ENCODE measurements at regions not wholly inside any gene's neighbourhood (a gene's known extent, or its start where the extent isn't known, plus 50 kb on each side); places are given as distances from the start of the nearest gene placed in this dataset.

DNA sequence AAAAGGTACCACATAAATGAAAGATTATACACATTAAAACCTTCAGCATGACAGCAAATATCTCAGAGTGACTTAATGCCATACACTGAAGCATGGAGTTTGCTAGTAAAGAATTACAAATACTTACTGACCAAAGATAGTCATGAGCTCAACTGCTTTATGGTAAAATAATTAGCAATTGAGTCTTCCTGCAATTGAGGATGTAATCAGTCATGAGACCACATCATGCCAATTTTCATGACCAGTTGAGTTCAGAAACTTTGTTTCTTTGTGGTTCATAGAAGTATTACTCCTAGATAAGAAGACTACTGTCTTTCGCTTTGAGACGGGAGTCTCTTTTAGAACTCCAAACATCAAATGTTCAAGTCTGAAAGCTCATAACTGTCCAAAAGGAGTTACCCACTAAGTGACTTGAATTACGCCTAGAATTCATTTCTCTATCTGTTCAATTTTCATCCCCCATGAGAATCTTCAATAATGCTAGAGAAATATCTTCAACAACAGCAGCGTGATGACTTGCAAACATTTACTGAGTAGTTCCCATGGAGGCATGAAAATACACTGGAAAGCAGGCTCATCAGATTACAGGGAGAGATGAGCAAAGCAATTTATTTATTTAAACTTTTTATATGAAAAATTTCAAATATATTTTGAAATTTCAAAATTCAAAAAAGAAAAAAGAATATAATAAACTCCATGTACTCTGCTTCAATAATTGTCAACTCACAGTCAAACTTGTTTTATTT, 120.0 kb downstream of the BTG1 start:
- TF ChIP-seq CTCF (IDR thresholded peaks at IDR 0.05; ENCODE audit: extremely low read depth, missing control alignments) = no peak
- no peak for DNase-seq (ENCODE audit: low spot score)

- TF ChIP-seq CTCF (IDR thresholded peaks at IDR 0.05; ENCODE audit: extremely low read depth, missing control alignments) = no peak
Measured at GRCh38 chr12:92022093-92022492, 123.6 kb downstream of the BTG1 start.

GRCh38 chr12:92021666-92022035, 124.0 kb downstream of the BTG1 start:
- no peak for DNase-seq (ENCODE audit: low spot score)
- no peak for TF ChIP-seq CTCF (IDR thresholded peaks at IDR 0.05; ENCODE audit: extremely low read depth, missing control alignments)

More at GRCh38 chr12:92022093-92022492, 123.6 kb downstream of the BTG1 start:
- no peak for DNase-seq (ENCODE audit: low spot score)

GRCh38 chr12:92020983-92021665, 124.5 kb downstream of the BTG1 start:
- no peak for TF ChIP-seq CTCF (IDR thresholded peaks at IDR 0.05; ENCODE audit: extremely low read depth, missing control alignments)

GRCh38 chr12:92019491-92020277, 126.0 kb downstream of the BTG1 start:
- no peak for TF ChIP-seq CTCF (IDR thresholded peaks at IDR 0.05; ENCODE audit: extremely low read depth, missing control alignments)
- no peak for DNase-seq (ENCODE audit: low spot score)

More at GRCh38 chr12:92020983-92021665, 124.5 kb downstream of the BTG1 start:
- no peak for DNase-seq (ENCODE audit: low spot score)

- no peak for TF ChIP-seq CTCF (IDR thresholded peaks at IDR 0.05; ENCODE audit: extremely low read depth, missing control alignments)
- DNase-seq (ENCODE audit: low spot score) = no peak
Measured at GRCh38 chr12:92012691-92013090, 133.0 kb downstream of the BTG1 start.
